ENCODE measurements at regions not wholly inside any gene's neighbourhood (a gene's known extent, or its start where the extent isn't known, plus 50 kb on each side); places are given as distances from the start of the nearest gene placed in this dataset.

DNA sequence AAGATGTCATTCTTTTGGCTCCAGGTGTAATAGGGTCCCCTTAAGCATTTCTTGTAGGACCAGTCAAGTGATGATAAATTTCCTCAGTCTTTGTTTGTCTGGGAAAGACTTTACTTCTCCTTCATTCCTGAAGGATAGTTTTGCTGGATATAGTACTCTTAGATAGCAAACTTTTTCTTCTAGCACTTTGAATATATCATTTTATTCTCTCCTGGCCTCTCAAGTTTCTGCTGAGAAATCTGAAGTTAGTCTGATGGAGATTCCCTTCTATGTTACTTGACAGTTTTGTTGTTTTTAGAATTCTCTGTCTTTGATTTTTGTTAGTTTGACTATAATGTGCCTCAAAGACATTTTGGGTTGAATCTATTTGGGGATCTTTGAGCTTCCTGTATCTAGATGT lies 181.2 kb upstream of the HES1 start:
- H3K27ac ChIP-seq (ENCODE audit: insufficient read length, low read depth, low read length): no peak overlapping the region
- H3K79me1 ChIP-seq (ENCODE audit: insufficient read depth, low read depth, low read length, poor library complexity, severe bottlenecking): no peaks in the 10 kb centered on the region
- no peaks in the 10 kb centered on the region for H3K4me1 ChIP-seq (ENCODE audit: insufficient read depth, low read length)
- H3K56ac ChIP-seq (ENCODE audit: insufficient read length, low read depth, low read length): no peak overlapping the region
- no peak overlapping the region for H2AFZ ChIP-seq (ENCODE audit: low read length)
- no peak for DNase-seq
- no peak overlapping the region for H2BK5ac ChIP-seq (ENCODE audit: insufficient read length, low read length)
- H2BK15ac ChIP-seq (ENCODE audit: low read depth, low read length): no peak overlapping the region
- no peak overlapping the region for H2BK12ac ChIP-seq (ENCODE audit: insufficient read length, low read depth, low read length)
- Mint-ChIP-seq H3K4me1 (peaks cover 5 to 8% of the 10 kb centered on the region in 2 experiments; a peak in 2 of 4 replicates), H3K27me3 (ENCODE audit: low read depth) (peaks cover 30% of the 10 kb centered on the region), H3K27ac (no peak overlapping the region), H3K36me3 (ENCODE audit: insufficient read depth in 1 of 3, low read depth in 3 of 3) (peaks cover 2 to 33% (median 8%) of the 10 kb centered on the region in 3 experiments; a peak in 6 of 7 replicates), H3K9me3 (peaks cover 18 to 36% of the 10 kb centered on the region in 2 experiments), H3K4me3 (no peak overlapping the region)
- H4K5ac ChIP-seq (ENCODE audit: insufficient read length, low read depth, low read length): no peak overlapping the region
- H3K27me3 ChIP-seq (ENCODE audit: insufficient read depth, low read length): no peaks in the 10 kb centered on the region; the same call in 1 of the 2 replicates
- H2AK5ac ChIP-seq (ENCODE audit: insufficient read length, low read length): no peak overlapping the region
- H3K18ac ChIP-seq (ENCODE audit: insufficient read length, low read depth, low read length): no peak overlapping the region
- no peak overlapping the region for H3K9ac ChIP-seq (ENCODE audit: extremely low read depth, insufficient read length, low read length)
- no peak overlapping the region for H4K91ac ChIP-seq (ENCODE audit: insufficient read length, low read depth, low read length)
- no peaks in the 10 kb centered on the region for H3K23me2 ChIP-seq (ENCODE audit: insufficient read length, low read depth, low read length, poor library complexity, severe bottlenecking)
- no peaks in the 10 kb centered on the region for H3K9me3 ChIP-seq (ENCODE audit: control insufficient read depth, low read depth, low read length)
- no peak for TF ChIP-seq CTCF (conservative IDR thresholded peaks at IDR 0.05)
- H4K8ac ChIP-seq (replicated peaks; ENCODE audit: insufficient read length, low read depth, low read length): no peak overlapping the region
- no peak overlapping the region for H3K14ac ChIP-seq (ENCODE audit: insufficient read depth, low read length)
- H2BK20ac ChIP-seq (ENCODE audit: low read depth, low read length, poor library complexity, severe bottlenecking): no peak overlapping the region
- H3K4ac ChIP-seq (ENCODE audit: low read depth, low read length): no peak overlapping the region
- H3K79me2 ChIP-seq (ENCODE audit: insufficient read depth, low read length): no peaks in the 10 kb centered on the region
- H3K23ac ChIP-seq (ENCODE audit: insufficient read length, low read depth, low read length): no peak overlapping the region
- no peak overlapping the region for H2BK120ac ChIP-seq (ENCODE audit: low read depth, low read length, poor library complexity, severe bottlenecking)
- no peak overlapping the region for H3T11ph ChIP-seq (ENCODE audit: low read length)
- H4K20me1 ChIP-seq (ENCODE audit: control insufficient read depth, insufficient read depth, insufficient read length): no peaks in the 10 kb centered on the region
- no peak overlapping the region for H3K4me2 ChIP-seq (ENCODE audit: insufficient read depth, insufficient read length, low read length)

Data from H9 (cell line).